Fibroblast of upper back skin (primary cell): ENCODE measurements at regions not wholly inside any gene's neighbourhood (a gene's known extent, or its start where the extent isn't known, plus 50 kb on each side); places are given as distances from the start of the nearest gene placed in this dataset.
A peak's percentile ranks its signal among the peaks of the same experiment; 100 is the strongest.
"Not testable (repeated sequence)": the region's sequence is repeated elsewhere in the genome, so short reads cannot be mapped to it uniquely, and the experiment has no call there.

Experiments used
- DNase-seq: peaks from one replicate; pipeline ENCODE4 v3.0.0-alpha.2; 2013

- no peak for DNase-seq
These were observed 140.3 kb upstream of the ERRFI1 start for GRCh38 chr1:8166406-8166805.

- DNase-seq = no peak
These were observed 139.7 kb upstream of the ERRFI1 start for GRCh38 chr1:8165595-8166360.

- DNase-seq = no peak
These were observed 138.6 kb upstream of the ERRFI1 start for GRCh38 chr1:8164670-8165069.

- DNase-seq = no peak
These were observed 136.9 kb upstream of the ERRFI1 start for GRCh38 chr1:8163039-8163438.

GRCh38 chr1:8162168-8162567, 136.1 kb upstream of the ERRFI1 start:
- no peak for DNase-seq

GRCh38 chr1:8161546-8162105, 135.5 kb upstream of the ERRFI1 start:
- no peak for DNase-seq

- DNase-seq = no peak
These were observed 133.4 kb upstream of the ERRFI1 start for GRCh38 chr1:8159470-8160024.

GRCh38 chr1:8158995-8159394, 132.9 kb upstream of the ERRFI1 start:
- no peak for DNase-seq

GRCh38 chr1:8157765-8158164, 131.7 kb upstream of the ERRFI1 start:
- no peak for DNase-seq

GRCh38 chr1:8155528-8156186, 129.5 kb upstream of the ERRFI1 start:
- peak; percentile 81 for DNase-seq

GRCh38 chr1:8154621-8155052, 128.5 kb upstream of the ERRFI1 start:
- DNase-seq = peak; percentile 52

- no peak for DNase-seq
These were observed 127.9 kb upstream of the ERRFI1 start for GRCh38 chr1:8153961-8154360.

- DNase-seq = no peak
These were observed 126.9 kb upstream of the ERRFI1 start for GRCh38 chr1:8152731-8153702.

- no peak for DNase-seq
These were observed 125.5 kb upstream of the ERRFI1 start for GRCh38 chr1:8151647-8152046.

- not testable (repeated sequence) for DNase-seq
These were observed 123.6 kb upstream of the ERRFI1 start for GRCh38 chr1:8149756-8150155.

GRCh38 chr1:8147956-8148355, 121.8 kb upstream of the ERRFI1 start:
- DNase-seq = no peak

- DNase-seq = no peak
These were observed 120.2 kb upstream of the ERRFI1 start for GRCh38 chr1:8146257-8146855.

- peak; percentile 57 for DNase-seq
These were observed 119.6 kb upstream of the ERRFI1 start for GRCh38 chr1:8145545-8146202.

GRCh38 chr1:8144323-8144722, 118.2 kb upstream of the ERRFI1 start:
- no peak for DNase-seq

- peak; percentile 95 for DNase-seq
These were observed 117.0 kb upstream of the ERRFI1 start for GRCh38 chr1:8142955-8143629.

- DNase-seq = no peak
These were observed 113.8 kb upstream of the ERRFI1 start for GRCh38 chr1:8139941-8140340.
